ENCODE measurements at regions not wholly inside any gene's neighbourhood (a gene's known extent, or its start where the extent isn't known, plus 50 kb on each side); places are given as distances from the start of the nearest gene placed in this dataset.
A peak's percentile ranks its signal among the peaks of the same experiment; 100 is the strongest.
"Not testable (repeated sequence)": the region's sequence is repeated elsewhere in the genome, so short reads cannot be mapped to it uniquely, and the experiment has no call there.

- no peak for FAIRE-seq
Observed at GRCh38 chr2:57444752-57445430, 601.7 kb upstream of the VRK2 start.

- no peak for FAIRE-seq
Observed at GRCh38 chr2:57448816-57449215, 597.8 kb upstream of the VRK2 start.

- FAIRE-seq = no peak
Observed at GRCh38 chr2:57450170-57450569, 596.4 kb upstream of the VRK2 start.

- FAIRE-seq = no peak
Observed at GRCh38 chr2:57452634-57453033, 594.0 kb upstream of the VRK2 start.

GRCh38 chr2:57453945-57454344 lies 592.7 kb upstream of the VRK2 start:
- no peak for FAIRE-seq

- FAIRE-seq = no peak
Observed at GRCh38 chr2:57460396-57461276, 586.0 kb upstream of the VRK2 start.

- no peak for FAIRE-seq
Observed at GRCh38 chr2:57461624-57462023, 585.0 kb upstream of the VRK2 start.

- FAIRE-seq = no peak
Observed at GRCh38 chr2:57465067-57465466, 581.5 kb upstream of the VRK2 start.

GRCh38 chr2:57465967-57466366 lies 580.6 kb upstream of the VRK2 start:
- FAIRE-seq = no peak

- no peak for FAIRE-seq
Observed at GRCh38 chr2:57475391-57475790, 571.2 kb upstream of the VRK2 start.

GRCh38 chr2:57479981-57480380 lies 566.6 kb upstream of the VRK2 start:
- no peak for FAIRE-seq

GRCh38 chr2:57488061-57488460 lies 558.5 kb upstream of the VRK2 start:
- no peak for FAIRE-seq

GRCh38 chr2:57490741-57491140 lies 555.9 kb upstream of the VRK2 start:
- FAIRE-seq = no peak

GRCh38 chr2:57491213-57491612 lies 555.4 kb upstream of the VRK2 start:
- no peak for FAIRE-seq

- not testable (repeated sequence) for FAIRE-seq
Observed at GRCh38 chr2:57493966-57494365, 552.6 kb upstream of the VRK2 start.

GRCh38 chr2:57497489-57498096 lies 549.0 kb upstream of the VRK2 start:
- no peak for FAIRE-seq

GRCh38 chr2:57504787-57505186 lies 541.8 kb upstream of the VRK2 start:
- FAIRE-seq = no peak

- no peak for FAIRE-seq
Observed at GRCh38 chr2:57509189-57509588, 537.4 kb upstream of the VRK2 start.

GRCh38 chr2:57510704-57511103 lies 535.9 kb upstream of the VRK2 start:
- FAIRE-seq = no peak

- no peak for FAIRE-seq
Observed at GRCh38 chr2:57515366-57515765, 531.2 kb upstream of the VRK2 start.

GRCh38 chr2:57516698-57517340 lies 529.8 kb upstream of the VRK2 start:
- peak; percentile 93 for FAIRE-seq

- FAIRE-seq = no peak
Observed at GRCh38 chr2:57523304-57523703, 523.3 kb upstream of the VRK2 start.

GRCh38 chr2:57527685-57528084 lies 518.9 kb upstream of the VRK2 start:
- FAIRE-seq = no peak

Measured in TTC549 (cell line).